IMR-90 (cell line): ENCODE measurements at regions not wholly inside any gene's neighbourhood (a gene's known extent, or its start where the extent isn't known, plus 50 kb on each side); places are given as distances from the start of the nearest gene placed in this dataset.

ENCODE experiments used
- BHLHE40 ChIP-seq: fragments of 150-350 bp; IDR thresholded peaks from 2 replicates; pipeline ENCODE4 v1.6.1; 2016; ENCODE audit warnings: mild to moderate bottlenecking, low read depth, low read length
- CEBPB ChIP-seq: IDR thresholded peaks from 2 replicates; pipeline ENCODE4 v1.6.1; 2012; ENCODE audit warnings: low read depth, low read length, improper control_type of control experiment
- MAFK ChIP-seq: IDR thresholded peaks from 2 replicates; pipeline ENCODE4 v1.6.1; 2012; ENCODE audit warnings: low read depth, low read length, improper control_type of control experiment
- MAZ ChIP-seq: IDR thresholded peaks from 2 replicates; pipeline ENCODE4 v1.6.1; 2012; ENCODE audit warnings: low read depth, mild to moderate bottlenecking, low read length, improper control_type of control experiment, moderate library complexity, borderline replicate concordance
- NFE2L2 ChIP-seq: fragments of 150-350 bp; IDR thresholded peaks from 2 replicates; pipeline ENCODE4 v1.6.1; 2016; ENCODE audit warnings: low read depth, mild to moderate bottlenecking, low read length
- POLR2A ChIP-seq: IDR thresholded peaks from 2 replicates; pipeline ENCODE4 v1.6.1; 2012; ENCODE audit warnings: mild to moderate bottlenecking, low read depth, low read length
- RAD21 ChIP-seq: IDR thresholded peaks from 2 replicates; pipeline ENCODE4 v1.6.1; 2012; ENCODE audit warnings: low read length, improper control_type of control experiment
- RCOR1 ChIP-seq: IDR thresholded peaks from 2 replicates; pipeline ENCODE4 v1.6.1; 2012; ENCODE audit warnings: mild to moderate bottlenecking, low read length, improper control_type of control experiment; ENCODE audit not compliant: insufficient replicate concordance
- SMC3 ChIP-seq: fragments of 150-350 bp; IDR thresholded peaks from 2 replicates; pipeline ENCODE4 v1.6.1; 2016; ENCODE audit warnings: low read depth, mild to moderate bottlenecking, antibody characterized with exemption, low read length, moderate library complexity
- TF ChIP-seq, protein P1 (sequence below): conservative IDR thresholded peaks from 2 replicates; pipeline ENCODE4 v1.5.1; 2012; ENCODE audit warnings: mild to moderate bottlenecking, low read depth, low read length, improper control_type of control experiment
- TF ChIP-seq, protein P2 (sequence below): fragments of 150-350 bp; IDR thresholded peaks from 2 replicates; pipeline ENCODE4 v1.6.1; 2017; ENCODE audit warnings: mild to moderate bottlenecking, antibody characterized with exemption, low read length, low read depth

DNA sequence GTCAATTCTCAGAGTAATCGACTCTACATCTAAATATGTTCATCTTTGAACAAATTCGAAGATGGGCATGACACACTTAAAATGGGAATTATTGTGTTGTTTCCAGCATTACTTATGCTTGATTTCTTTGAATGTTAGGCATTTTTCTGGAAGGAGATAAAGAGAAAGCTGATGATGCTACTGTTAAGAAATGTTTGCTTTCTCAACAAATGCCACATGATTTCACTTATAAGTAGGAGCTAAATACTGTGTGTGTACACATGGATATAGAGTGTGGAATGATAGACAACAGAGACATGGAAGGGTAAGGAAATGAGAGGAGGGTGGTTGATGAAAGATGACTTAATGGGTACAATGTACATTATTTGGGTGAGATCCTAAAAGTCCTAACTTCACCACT is 400.9 kb downstream of the TBL1XR1 start:
- TF ChIP-seq, protein P1, sequence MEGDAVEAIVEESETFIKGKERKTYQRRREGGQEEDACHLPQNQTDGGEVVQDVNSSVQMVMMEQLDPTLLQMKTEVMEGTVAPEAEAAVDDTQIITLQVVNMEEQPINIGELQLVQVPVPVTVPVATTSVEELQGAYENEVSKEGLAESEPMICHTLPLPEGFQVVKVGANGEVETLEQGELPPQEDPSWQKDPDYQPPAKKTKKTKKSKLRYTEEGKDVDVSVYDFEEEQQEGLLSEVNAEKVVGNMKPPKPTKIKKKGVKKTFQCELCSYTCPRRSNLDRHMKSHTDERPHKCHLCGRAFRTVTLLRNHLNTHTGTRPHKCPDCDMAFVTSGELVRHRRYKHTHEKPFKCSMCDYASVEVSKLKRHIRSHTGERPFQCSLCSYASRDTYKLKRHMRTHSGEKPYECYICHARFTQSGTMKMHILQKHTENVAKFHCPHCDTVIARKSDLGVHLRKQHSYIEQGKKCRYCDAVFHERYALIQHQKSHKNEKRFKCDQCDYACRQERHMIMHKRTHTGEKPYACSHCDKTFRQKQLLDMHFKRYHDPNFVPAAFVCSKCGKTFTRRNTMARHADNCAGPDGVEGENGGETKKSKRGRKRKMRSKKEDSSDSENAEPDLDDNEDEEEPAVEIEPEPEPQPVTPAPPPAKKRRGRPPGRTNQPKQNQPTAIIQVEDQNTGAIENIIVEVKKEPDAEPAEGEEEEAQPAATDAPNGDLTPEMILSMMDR = no peak
- TF ChIP-seq RCOR1 (no peak), CEBPB (no peak), POLR2A (no peak), MAZ (no peak), BHLHE40 (no peak), RAD21 (no peak), MAFK (no peak), NFE2L2 (no peak), SMC3 (no peak)
- TF ChIP-seq, protein P2, sequence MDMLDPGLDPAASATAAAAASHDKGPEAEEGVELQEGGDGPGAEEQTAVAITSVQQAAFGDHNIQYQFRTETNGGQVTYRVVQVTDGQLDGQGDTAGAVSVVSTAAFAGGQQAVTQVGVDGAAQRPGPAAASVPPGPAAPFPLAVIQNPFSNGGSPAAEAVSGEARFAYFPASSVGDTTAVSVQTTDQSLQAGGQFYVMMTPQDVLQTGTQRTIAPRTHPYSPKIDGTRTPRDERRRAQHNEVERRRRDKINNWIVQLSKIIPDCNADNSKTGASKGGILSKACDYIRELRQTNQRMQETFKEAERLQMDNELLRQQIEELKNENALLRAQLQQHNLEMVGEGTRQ = no peak
